Esophagus (tissue), 2 donors: ENCODE measurements at regions not wholly inside any gene's neighbourhood (a gene's known extent, or its start where the extent isn't known, plus 50 kb on each side); places are given as distances from the start of the nearest gene placed in this dataset.

Source experiments
- H3K27ac ChIP-seq, 2 donors: one replicate each; pipeline ENCODE4 v1.5.1; 2013; ENCODE audit warnings: low read depth in 2 of 2, mild to moderate bottlenecking in 2 of 2, inconsistent platforms in 1 of 2, low read length in 1 of 2, moderate library complexity in 1 of 2
- H3K27me3 ChIP-seq, 2 donors: one replicate each; pipeline ENCODE4 v1.6.1; 2013; ENCODE audit warnings: low read length in 2 of 2, control low read depth in 1 of 2, mild to moderate bottlenecking in 1 of 2; ENCODE audit not compliant: insufficient read depth in 2 of 2, control insufficient read depth in 1 of 2
- H3K36me3 ChIP-seq, 2 donors: one replicate each; pipeline ENCODE4 v1.6.1; 2013; ENCODE audit warnings: low read length in 1 of 2; ENCODE audit not compliant: control insufficient read depth in 2 of 2, insufficient read depth in 2 of 2
- H3K4me1 ChIP-seq, 2 donors: one replicate each; pipeline ENCODE4 v1.6.1; 2013; ENCODE audit warnings: low read length in 1 of 2; ENCODE audit not compliant: control insufficient read depth in 2 of 2, insufficient read depth in 2 of 2
- H3K4me3 ChIP-seq, 2 donors: one replicate each; pipeline ENCODE4 v1.5.1; 2013; ENCODE audit warnings: low read length in 2 of 2, mild to moderate bottlenecking in 2 of 2, low read depth in 1 of 2, moderate library complexity in 1 of 2
- H3K9me3 ChIP-seq, 2 donors: one replicate each; pipeline ENCODE4 v1.6.1; 2013; ENCODE audit warnings: mild to moderate bottlenecking in 2 of 2, low read depth in 1 of 2, low read length in 1 of 2, moderate library complexity in 1 of 2; ENCODE audit not compliant: control insufficient read depth in 2 of 2, insufficient read depth in 1 of 2
- WGBS, 2 donors: extraction: QIAGEN DNeasy Blood & Tissue Kit; methylation state at CpG; one replicate each; pipeline ENCODE4 v1.1.7; 2013; 5-methylcytosine and 5-hydroxymethylcytosine counted together
- donor health status: healthy with polysubstance abuse.
- donor health status: Bipolar disorder and iron deficiency.

DNA sequence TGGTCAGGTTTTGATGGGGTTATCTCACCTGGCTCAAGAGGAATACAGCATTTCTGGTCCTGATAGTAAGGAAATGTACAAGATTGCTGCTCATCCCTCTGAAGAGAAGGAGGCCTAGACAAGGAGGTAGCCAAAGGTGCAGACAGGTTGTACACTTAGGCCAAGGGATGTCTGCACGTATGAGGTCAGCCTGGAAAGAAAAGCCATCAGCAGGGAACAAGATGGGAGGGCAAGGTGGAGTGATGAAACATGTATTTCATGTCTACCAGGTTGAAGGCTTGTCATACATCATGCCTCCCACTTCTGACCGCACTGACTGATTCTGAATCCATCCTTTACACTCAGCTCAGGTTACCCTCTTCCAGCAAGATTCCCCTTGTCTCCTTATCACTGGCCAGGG, 296.8 kb upstream of the VLDLR start:
- H3K9me3 ChIP-seq, result no peaks in the 10 kb centered on the region
- H3K4me3 ChIP-seq, result no peak overlapping the region
- H3K36me3 ChIP-seq, result no peaks in the 10 kb centered on the region
- no peak overlapping the region for H3K27ac ChIP-seq
- no peaks in the 10 kb centered on the region for H3K27me3 ChIP-seq
- 88 to 96% methylated on average over 2 of the region's 2 CpGs for WGBS, 2 donors
- H3K4me1 ChIP-seq, result no peaks in the 10 kb centered on the region

DNA sequence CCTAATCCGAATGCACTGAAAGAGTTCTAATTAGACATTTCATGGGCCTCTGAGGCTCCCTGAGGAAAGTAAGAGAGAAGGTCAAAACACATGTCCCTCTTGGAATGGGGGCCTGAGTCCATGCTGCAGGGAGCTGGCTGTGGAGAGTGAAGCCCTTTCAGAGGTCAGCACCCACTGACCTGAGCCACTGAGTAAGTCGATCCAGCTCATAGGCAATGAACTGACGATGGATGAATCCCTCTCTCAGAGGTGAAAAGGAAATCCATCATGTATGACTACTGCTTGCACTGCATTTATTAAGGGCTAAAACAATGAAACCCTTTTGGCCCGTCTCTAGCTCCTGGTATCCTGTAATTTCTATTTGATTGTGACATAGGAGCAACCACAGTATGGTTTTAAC, 288.9 kb upstream of the VLDLR start:
- H3K4me1 ChIP-seq, result no peaks in the 10 kb centered on the region
- H3K27ac ChIP-seq, result no peak overlapping the region
- 71 to 83% methylated on average over 4 of the region's 4 CpGs for WGBS, 2 donors
- no peak overlapping the region for H3K4me3 ChIP-seq
- no peaks in the 10 kb centered on the region for H3K27me3 ChIP-seq
- H3K36me3 ChIP-seq, result no peaks in the 10 kb centered on the region
- H3K9me3 ChIP-seq, result no peaks in the 10 kb centered on the region

DNA sequence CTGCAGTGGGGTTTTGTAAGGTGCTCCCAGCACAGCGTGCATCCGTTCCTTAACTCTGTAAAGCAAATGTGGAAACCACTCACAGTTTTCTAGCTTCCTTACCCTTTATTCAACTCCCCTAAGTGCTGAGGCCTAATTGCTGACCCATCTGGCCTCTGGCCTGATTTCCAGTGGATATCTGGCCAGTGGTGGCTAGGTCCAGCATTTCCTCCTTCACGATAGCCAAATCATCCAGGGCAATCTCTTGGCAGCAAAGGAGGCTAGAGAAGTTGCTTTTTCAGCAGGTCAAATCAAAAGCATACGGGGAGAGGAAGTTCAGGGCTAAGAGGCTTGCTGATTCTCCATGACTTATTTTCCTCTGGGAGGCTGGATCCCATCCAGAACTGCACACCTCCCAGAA, 286.3 kb upstream of the VLDLR start:
- Histone ChIP-seq H3K27ac (no peak overlapping the region), H3K36me3 (no peaks in the 10 kb centered on the region), H3K4me3 (no peak overlapping the region), H3K4me1 (no peaks in the 10 kb centered on the region), H3K9me3 (no peaks in the 10 kb centered on the region), H3K27me3 (no peaks in the 10 kb centered on the region)
- WGBS, 2 donors, result 67 to 81% methylated on average over 4 of the region's 4 CpGs

- Histone ChIP-seq H3K36me3 (no peaks in the 10 kb centered on the region), H3K27ac (no peak overlapping the region), H3K9me3 (no peaks in the 10 kb centered on the region), H3K4me1 (no peaks in the 10 kb centered on the region), H3K27me3 (no peaks in the 10 kb centered on the region), H3K4me3 (no peak overlapping the region)
- WGBS, 2 donors, result 70 to 78% methylated on average over 4 of the region's 4 CpGs
Observed at GRCh38 chr9:2336055-2336454, 285.5 kb upstream of the VLDLR start.

DNA sequence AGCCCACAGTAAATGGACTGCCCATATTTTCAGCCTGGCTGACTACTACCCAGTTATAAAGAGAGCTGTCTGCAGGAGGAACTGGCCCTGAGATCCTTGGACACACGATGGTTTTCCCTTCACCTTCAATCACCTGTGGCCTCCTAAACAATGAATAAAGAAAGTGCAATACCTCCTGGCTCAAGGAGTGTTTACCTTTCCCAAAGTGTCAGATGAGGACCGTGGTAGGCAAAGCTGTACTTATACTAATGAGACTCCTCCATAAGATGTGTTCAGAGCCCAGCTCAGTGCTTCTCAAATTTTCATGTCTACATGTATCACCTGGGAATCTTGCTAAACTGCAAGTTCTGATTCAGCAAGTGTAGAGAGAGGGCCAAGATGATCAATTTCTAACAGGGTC, 284.5 kb upstream of the VLDLR start:
- Histone ChIP-seq H3K36me3 (no peaks in the 10 kb centered on the region), H3K27me3 (no peaks in the 10 kb centered on the region), H3K9me3 (no peaks in the 10 kb centered on the region), H3K27ac (no peak overlapping the region), H3K4me1 (no peaks in the 10 kb centered on the region), H3K4me3 (no peak overlapping the region)
- 40 to 50% methylated on average over 2 of the region's 2 CpGs for WGBS, 2 donors

GRCh38 chr9:2337627-2338026, 284.0 kb upstream of the VLDLR start:
- whole genome bisulfite sequencing, 2 donors, result 79 to 80% methylated on average over 4 of the region's 4 CpGs
- no peaks in the 10 kb centered on the region for H3K36me3 ChIP-seq
- no peaks in the 10 kb centered on the region for H3K27me3 ChIP-seq
- no peaks in the 10 kb centered on the region for H3K4me1 ChIP-seq
- H3K9me3 ChIP-seq, result no peaks in the 10 kb centered on the region
- H3K4me3 ChIP-seq, result no peak overlapping the region
- H3K27ac ChIP-seq, result no peak overlapping the region

GRCh38 chr9:2338777-2339365, 282.7 kb upstream of the VLDLR start:
- WGBS, 2 donors, result 82 to 88% methylated on average over 4 of the region's 4 CpGs
- no peak overlapping the region for H3K27ac ChIP-seq
- no peaks in the 10 kb centered on the region for H3K27me3 ChIP-seq

DNA sequence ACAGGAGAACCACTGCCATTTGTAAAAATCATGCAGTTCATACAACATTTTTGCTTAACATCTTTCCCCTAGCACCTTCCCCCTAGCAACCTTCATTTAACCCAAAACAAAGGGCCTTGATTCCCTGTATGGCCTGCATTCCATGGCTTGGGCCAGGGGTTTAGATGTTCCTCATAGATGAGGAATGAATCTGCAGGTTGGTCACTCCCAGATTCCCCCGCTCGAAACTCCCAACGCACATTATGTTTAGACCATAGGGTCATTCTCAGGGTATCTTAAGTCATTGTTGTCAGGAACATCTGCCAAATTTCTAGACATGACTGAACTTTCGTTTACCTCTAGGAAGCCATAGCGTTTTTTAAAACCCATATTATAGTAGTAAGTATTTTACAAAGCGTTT, 282.2 kb upstream of the VLDLR start:
- 83 to 87% methylated on average over 6 of the region's 6 CpGs for WGBS, 2 donors
- H3K27ac ChIP-seq, result no peak overlapping the region
- no peaks in the 10 kb centered on the region for H3K27me3 ChIP-seq
- no peaks in the 10 kb centered on the region for H3K36me3 ChIP-seq
- no peaks in the 10 kb centered on the region for H3K9me3 ChIP-seq
- H3K4me1 ChIP-seq, result no peaks in the 10 kb centered on the region
- no peak overlapping the region for H3K4me3 ChIP-seq

More at GRCh38 chr9:2338777-2339365, 282.7 kb upstream of the VLDLR start:
- Histone ChIP-seq H3K36me3 (no peaks in the 10 kb centered on the region), H3K9me3 (no peaks in the 10 kb centered on the region), H3K4me1 (no peaks in the 10 kb centered on the region), H3K4me3 (no peak overlapping the region)

DNA sequence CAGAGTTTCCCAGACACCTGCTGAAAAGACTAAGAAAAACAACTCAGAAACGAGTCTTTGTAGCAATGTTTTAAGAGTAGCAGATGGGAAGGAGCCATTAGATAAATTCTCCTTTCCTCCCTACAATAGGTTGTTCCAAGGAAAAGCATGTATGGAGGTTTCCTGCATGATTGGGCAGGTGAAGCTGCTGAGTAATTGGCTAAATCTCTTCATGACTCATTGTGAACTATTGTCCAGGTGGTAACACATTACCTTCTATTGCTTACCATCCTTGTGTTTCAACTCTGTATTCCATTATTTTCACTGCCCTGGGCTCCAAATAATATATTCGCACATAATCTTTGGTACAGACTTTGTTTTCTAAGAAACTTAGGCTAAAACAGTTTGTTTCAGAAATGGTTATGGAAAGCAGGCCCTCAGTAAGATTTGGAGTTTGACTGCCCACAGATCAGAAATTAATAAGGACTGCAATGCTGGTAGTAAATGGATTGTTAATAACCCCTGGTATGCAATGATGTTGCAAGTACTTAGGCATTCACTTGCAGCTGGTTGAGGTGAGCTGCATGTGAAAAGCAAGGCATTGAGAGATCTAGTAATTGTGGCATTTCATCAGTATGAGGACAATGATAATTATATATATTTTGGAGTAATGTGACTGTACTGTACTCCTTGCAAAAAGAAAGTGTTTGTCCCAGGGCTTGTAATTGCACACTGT, 281.4 kb upstream of the VLDLR start:
- H3K4me1 ChIP-seq, result no peaks in the 10 kb centered on the region
- no peak overlapping the region for H3K27ac ChIP-seq
- H3K9me3 ChIP-seq, result no peaks in the 10 kb centered on the region
- no peaks in the 10 kb centered on the region for H3K27me3 ChIP-seq
- WGBS, 2 donors, result 37 to 49% methylated on average over 2 of the region's 2 CpGs
- H3K36me3 ChIP-seq, result no peaks in the 10 kb centered on the region
- H3K4me3 ChIP-seq, result no peak overlapping the region

- Histone ChIP-seq H3K9me3 (no peaks in the 10 kb centered on the region), H3K4me1 (no peaks in the 10 kb centered on the region), H3K36me3 (no peaks in the 10 kb centered on the region), H3K4me3 (no peak overlapping the region), H3K27me3 (no peaks in the 10 kb centered on the region), H3K27ac (no peak overlapping the region)
- 79 to 87% methylated on average over 3 of the region's 3 CpGs for WGBS, 2 donors
Observed at GRCh38 chr9:2341126-2341525, 280.5 kb upstream of the VLDLR start.
